NCI-H526 treated with DMSO at 0.1 percent for 48 hours (cell line): ENCODE measurements at regions not wholly inside any gene's neighbourhood (a gene's known extent, or its start where the extent isn't known, plus 50 kb on each side); places are given as distances from the start of the nearest gene placed in this dataset.

Source experiments
- DNase-seq: peaks from one replicate; lab custom pipeline; 2025; lab: John Stamatoyannopoulos, UW

- DNase-seq: no peak
Measured at GRCh38 chr5:93929131-93929530, 187.7 kb upstream of the POU5F2 start.

- DNase-seq: no peak
Measured at GRCh38 chr5:93926831-93927620, 185.6 kb upstream of the POU5F2 start.

- DNase-seq: no peak
Measured at GRCh38 chr5:93925321-93925720, 183.9 kb upstream of the POU5F2 start.

- DNase-seq: no peak
Measured at GRCh38 chr5:93924628-93925027, 183.2 kb upstream of the POU5F2 start.

- DNase-seq: no peak
Measured at GRCh38 chr5:93922551-93922950, 181.2 kb upstream of the POU5F2 start.

- no peak for DNase-seq
Measured at GRCh38 chr5:93921001-93921400, 179.6 kb upstream of the POU5F2 start.

GRCh38 chr5:93916872-93917271 is 175.5 kb upstream of the POU5F2 start:
- DNase-seq: no peak

GRCh38 chr5:93915142-93915553 is 173.7 kb upstream of the POU5F2 start:
- DNase-seq: no peak

GRCh38 chr5:93911609-93912008 is 170.2 kb upstream of the POU5F2 start:
- no peak for DNase-seq

GRCh38 chr5:93909356-93909755 is 168.0 kb upstream of the POU5F2 start:
- no peak for DNase-seq

- DNase-seq: no peak
Measured at GRCh38 chr5:93904917-93905316, 163.5 kb upstream of the POU5F2 start.

GRCh38 chr5:93902288-93902687 is 160.9 kb upstream of the POU5F2 start:
- DNase-seq: no peak

- DNase-seq: no peak
Measured at GRCh38 chr5:93899026-93899600, 157.7 kb upstream of the POU5F2 start.

GRCh38 chr5:93894601-93895354 is 153.4 kb upstream of the POU5F2 start:
- DNase-seq: no peak

GRCh38 chr5:93893075-93893474 is 151.7 kb upstream of the POU5F2 start:
- no peak for DNase-seq

GRCh38 chr5:93892481-93892880 is 151.1 kb upstream of the POU5F2 start:
- DNase-seq: no peak

- DNase-seq: no peak
Measured at GRCh38 chr5:93891491-93892480, 150.4 kb upstream of the POU5F2 start.

GRCh38 chr5:93890657-93891056 is 149.3 kb upstream of the POU5F2 start:
- DNase-seq: no peak

GRCh38 chr5:93887678-93888077 is 146.3 kb upstream of the POU5F2 start:
- DNase-seq: no peak

- DNase-seq: no peak
Measured at GRCh38 chr5:93886917-93887361, 145.5 kb upstream of the POU5F2 start.

- no peak for DNase-seq
Measured at GRCh38 chr5:93886098-93886806, 144.9 kb upstream of the POU5F2 start.
